HL-60 (cell line): ENCODE measurements at regions not wholly inside any gene's neighbourhood (a gene's known extent, or its start where the extent isn't known, plus 50 kb on each side); places are given as distances from the start of the nearest gene placed in this dataset.

Source experiments
- DNase-seq, 2 experiments: peaks; one replicate each; pipeline ENCODE4 v3.0.0-alpha.2; 2010 to 2020; ENCODE audit warnings: low read depth in 1 of 2, low spot score in 1 of 2
- H3K27ac ChIP-seq: fragments of 250-450 bp; sonication (Bioruptor Pico); replicated peaks from 2 replicates; pipeline ENCODE4 v1.5.1; 2020; ENCODE audit warnings: mild to moderate bottlenecking, moderate library complexity
- H3K27me3 ChIP-seq: fragments of 250-450 bp; sonication (Bioruptor Pico); 2 replicates; pipeline ENCODE4 v1.5.1; 2021; ENCODE audit warnings: mild to moderate bottlenecking, moderate library complexity; ENCODE audit not compliant: insufficient read depth, poor library complexity, severe bottlenecking
- H3K4me3 ChIP-seq: replicated peaks from 2 replicates; pipeline ENCODE4 v1.5.1; 2011; ENCODE audit warnings: mild to moderate bottlenecking, control low read depth, low read length; ENCODE audit not compliant: insufficient read depth
- GABPA ChIP-seq: IDR thresholded peaks from 2 replicates; pipeline ENCODE4 v1.6.1; 2012; ENCODE audit warnings: low read depth
- POLR2AphosphoS5 ChIP-seq: IDR thresholded peaks from 2 replicates; pipeline ENCODE4 v1.6.1; 2012; ENCODE audit warnings: low read depth
- SPI1 ChIP-seq: IDR thresholded peaks from 2 replicates; pipeline ENCODE4 v1.6.1; 2012; ENCODE audit warnings: low read depth, mild to moderate bottlenecking, borderline replicate concordance
- TF ChIP-seq, protein P1 (sequence below): IDR thresholded peaks from one replicate; pipeline ENCODE4 v1.5.1; 2011; ENCODE audit warnings: low read length, control low read depth, inconsistent platforms; ENCODE audit not compliant: insufficient read depth
- TF ChIP-seq, protein P2 (sequence below): IDR thresholded peaks from 2 replicates; pipeline ENCODE4 v1.6.1; 2012; ENCODE audit warnings: low read depth; ENCODE audit not compliant: insufficient replicate concordance

GRCh38 chrX:38896724-38897298 lies 95.6 kb downstream of the MID1IP1 start:
- TF ChIP-seq SPI1 (no peak), GABPA (no peak), POLR2AphosphoS5 (no peak)
- TF ChIP-seq, protein P1, sequence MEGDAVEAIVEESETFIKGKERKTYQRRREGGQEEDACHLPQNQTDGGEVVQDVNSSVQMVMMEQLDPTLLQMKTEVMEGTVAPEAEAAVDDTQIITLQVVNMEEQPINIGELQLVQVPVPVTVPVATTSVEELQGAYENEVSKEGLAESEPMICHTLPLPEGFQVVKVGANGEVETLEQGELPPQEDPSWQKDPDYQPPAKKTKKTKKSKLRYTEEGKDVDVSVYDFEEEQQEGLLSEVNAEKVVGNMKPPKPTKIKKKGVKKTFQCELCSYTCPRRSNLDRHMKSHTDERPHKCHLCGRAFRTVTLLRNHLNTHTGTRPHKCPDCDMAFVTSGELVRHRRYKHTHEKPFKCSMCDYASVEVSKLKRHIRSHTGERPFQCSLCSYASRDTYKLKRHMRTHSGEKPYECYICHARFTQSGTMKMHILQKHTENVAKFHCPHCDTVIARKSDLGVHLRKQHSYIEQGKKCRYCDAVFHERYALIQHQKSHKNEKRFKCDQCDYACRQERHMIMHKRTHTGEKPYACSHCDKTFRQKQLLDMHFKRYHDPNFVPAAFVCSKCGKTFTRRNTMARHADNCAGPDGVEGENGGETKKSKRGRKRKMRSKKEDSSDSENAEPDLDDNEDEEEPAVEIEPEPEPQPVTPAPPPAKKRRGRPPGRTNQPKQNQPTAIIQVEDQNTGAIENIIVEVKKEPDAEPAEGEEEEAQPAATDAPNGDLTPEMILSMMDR: no peak
- TF ChIP-seq, protein P2, sequence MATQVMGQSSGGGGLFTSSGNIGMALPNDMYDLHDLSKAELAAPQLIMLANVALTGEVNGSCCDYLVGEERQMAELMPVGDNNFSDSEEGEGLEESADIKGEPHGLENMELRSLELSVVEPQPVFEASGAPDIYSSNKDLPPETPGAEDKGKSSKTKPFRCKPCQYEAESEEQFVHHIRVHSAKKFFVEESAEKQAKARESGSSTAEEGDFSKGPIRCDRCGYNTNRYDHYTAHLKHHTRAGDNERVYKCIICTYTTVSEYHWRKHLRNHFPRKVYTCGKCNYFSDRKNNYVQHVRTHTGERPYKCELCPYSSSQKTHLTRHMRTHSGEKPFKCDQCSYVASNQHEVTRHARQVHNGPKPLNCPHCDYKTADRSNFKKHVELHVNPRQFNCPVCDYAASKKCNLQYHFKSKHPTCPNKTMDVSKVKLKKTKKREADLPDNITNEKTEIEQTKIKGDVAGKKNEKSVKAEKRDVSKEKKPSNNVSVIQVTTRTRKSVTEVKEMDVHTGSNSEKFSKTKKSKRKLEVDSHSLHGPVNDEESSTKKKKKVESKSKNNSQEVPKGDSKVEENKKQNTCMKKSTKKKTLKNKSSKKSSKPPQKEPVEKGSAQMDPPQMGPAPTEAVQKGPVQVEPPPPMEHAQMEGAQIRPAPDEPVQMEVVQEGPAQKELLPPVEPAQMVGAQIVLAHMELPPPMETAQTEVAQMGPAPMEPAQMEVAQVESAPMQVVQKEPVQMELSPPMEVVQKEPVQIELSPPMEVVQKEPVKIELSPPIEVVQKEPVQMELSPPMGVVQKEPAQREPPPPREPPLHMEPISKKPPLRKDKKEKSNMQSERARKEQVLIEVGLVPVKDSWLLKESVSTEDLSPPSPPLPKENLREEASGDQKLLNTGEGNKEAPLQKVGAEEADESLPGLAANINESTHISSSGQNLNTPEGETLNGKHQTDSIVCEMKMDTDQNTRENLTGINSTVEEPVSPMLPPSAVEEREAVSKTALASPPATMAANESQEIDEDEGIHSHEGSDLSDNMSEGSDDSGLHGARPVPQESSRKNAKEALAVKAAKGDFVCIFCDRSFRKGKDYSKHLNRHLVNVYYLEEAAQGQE: no peak
- Histone ChIP-seq H3K27me3 (no peaks in the 10 kb centered on the region), H3K4me3 (no peak overlapping the region), H3K27ac (no peak overlapping the region)
- no peak for DNase-seq

DNA sequence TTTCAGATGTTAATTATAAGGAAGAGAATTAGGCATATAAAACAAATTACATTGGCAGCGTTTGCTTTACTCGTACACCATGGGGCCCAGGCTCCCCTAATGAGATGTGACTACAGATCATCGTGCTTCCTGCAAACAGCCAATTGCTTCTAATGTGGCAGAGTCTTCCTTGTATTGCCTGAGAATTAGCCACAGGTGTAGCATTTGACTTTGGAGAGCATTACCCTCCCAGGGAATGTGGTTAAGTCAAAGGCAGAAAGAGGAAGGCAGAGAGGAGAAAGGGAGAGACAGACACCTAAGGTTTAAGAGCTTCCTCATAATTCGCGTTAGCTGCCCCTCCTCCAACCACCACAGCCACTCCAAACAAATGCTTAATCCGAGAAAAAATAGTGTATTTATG lies 97.0 kb downstream of the MID1IP1 start:
- no peaks in the 10 kb centered on the region for H3K27me3 ChIP-seq
- no peak overlapping the region for H3K4me3 ChIP-seq
- peak; percentile 85 for TF ChIP-seq SPI1
- TF ChIP-seq, protein P1: no peak
- peak; percentile 12 to 68 for DNase-seq
- H3K27ac ChIP-seq: no peak overlapping the region; the same call in 1 of the 2 replicates

DNA sequence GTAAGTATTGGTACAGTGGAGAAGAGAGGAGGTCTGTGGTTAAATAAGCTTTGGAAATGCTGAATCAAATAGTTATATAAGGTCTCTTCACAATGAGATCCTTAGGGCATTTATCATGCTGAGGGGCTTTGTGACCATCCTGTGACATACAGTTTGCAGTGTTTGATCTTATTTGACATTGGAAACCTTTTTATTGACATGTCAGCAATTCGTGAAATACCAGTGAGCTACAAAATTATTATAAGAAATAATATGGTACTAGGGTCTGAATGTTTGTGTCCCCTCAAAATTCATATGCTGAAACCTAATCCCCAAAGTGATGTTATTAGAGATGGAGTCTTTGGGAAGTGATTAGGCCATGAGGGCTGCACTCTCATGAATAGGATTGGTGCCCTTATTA lies 98.4 kb downstream of the MID1IP1 start:
- TF ChIP-seq GABPA: no peak
- TF ChIP-seq, protein P2: no peak
- no peak for TF ChIP-seq POLR2AphosphoS5
- TF ChIP-seq SPI1: no peak
- TF ChIP-seq, protein P1: no peak
- Histone ChIP-seq H3K27me3 (no peaks in the 10 kb centered on the region), H3K27ac (no peak overlapping the region), H3K4me3 (no peak overlapping the region)
- no peak for DNase-seq

- DNase-seq: no peak
- Histone ChIP-seq H3K27me3 (no peaks in the 10 kb centered on the region), H3K4me3 (no peak overlapping the region), H3K27ac (no peak overlapping the region)
- TF ChIP-seq, protein P1: no peak
- TF ChIP-seq POLR2AphosphoS5 (no peak), GABPA (no peak)
- TF ChIP-seq, protein P2: no peak
Measured at GRCh38 chrX:38900719-38901118, 99.5 kb downstream of the MID1IP1 start.
